ENCODE measurements at regions not wholly inside any gene's neighbourhood (a gene's known extent, or its start where the extent isn't known, plus 50 kb on each side); places are given as distances from the start of the nearest gene placed in this dataset.

- TF ChIP-seq SUPT20H (IDR thresholded peaks at IDR 0.05; ENCODE audit: borderline replicate concordance, control insufficient read depth, low read depth, low read length) (no peak), TAF1 (IDR thresholded peaks at IDR 0.05; ENCODE audit: borderline replicate concordance, low read depth, low read length) (no peak), JUNB (IDR thresholded peaks at IDR 0.05) (no peak)
Observed at GRCh38 chr16:87552072-87552718, 50.1 kb upstream of the JPH3 start (continued).

GRCh38 chr16:87551487-87551886, 50.8 kb upstream of the JPH3 start:
- no peak for ATAC-seq
- POLR2A ChIA-PET = no interaction called here
- H3K9me3 ChIP-seq (replicated peaks; ENCODE audit: control insufficient read depth, insufficient read depth, low read length) = no peaks in the 10 kb centered on the region; the same call in 2 of the 3 replicates
- no peak overlapping the region for H3K4me3 ChIP-seq
- H3K79me2 ChIP-seq (ENCODE audit: control insufficient read depth, insufficient read depth, low read length) = no peaks in the 10 kb centered on the region
- FAIRE-seq = no peak
- H3K36me3 ChIP-seq (ENCODE audit: control insufficient read depth in 2 of 2, insufficient read depth in 2 of 2, low read length in 1 of 2) = no peaks in the 10 kb centered on the region
- WGBS (ENCODE audit: insufficient coverage, insufficient replicate concordance, low lambda C conversion rate, missing lambda C conversion rate) = 17% methylated on average over 5 of the region's 5 CpGs
- DNase-seq (ENCODE audit: low read depth, low spot score) = no peak
- no peak overlapping the region for H3K4me2 ChIP-seq (ENCODE audit: control insufficient read depth, insufficient read depth)
- no peaks in the 10 kb centered on the region for H3K4me1 ChIP-seq (ENCODE audit: control insufficient read depth, insufficient read depth, low read length)
- H4K20me1 ChIP-seq (ENCODE audit: control insufficient read depth, insufficient read depth) = no peaks in the 10 kb centered on the region
- no peak overlapping the region for H3K9ac ChIP-seq (ENCODE audit: control insufficient read depth, insufficient read depth, low read length)
- TF ChIP-seq, protein P1, sequence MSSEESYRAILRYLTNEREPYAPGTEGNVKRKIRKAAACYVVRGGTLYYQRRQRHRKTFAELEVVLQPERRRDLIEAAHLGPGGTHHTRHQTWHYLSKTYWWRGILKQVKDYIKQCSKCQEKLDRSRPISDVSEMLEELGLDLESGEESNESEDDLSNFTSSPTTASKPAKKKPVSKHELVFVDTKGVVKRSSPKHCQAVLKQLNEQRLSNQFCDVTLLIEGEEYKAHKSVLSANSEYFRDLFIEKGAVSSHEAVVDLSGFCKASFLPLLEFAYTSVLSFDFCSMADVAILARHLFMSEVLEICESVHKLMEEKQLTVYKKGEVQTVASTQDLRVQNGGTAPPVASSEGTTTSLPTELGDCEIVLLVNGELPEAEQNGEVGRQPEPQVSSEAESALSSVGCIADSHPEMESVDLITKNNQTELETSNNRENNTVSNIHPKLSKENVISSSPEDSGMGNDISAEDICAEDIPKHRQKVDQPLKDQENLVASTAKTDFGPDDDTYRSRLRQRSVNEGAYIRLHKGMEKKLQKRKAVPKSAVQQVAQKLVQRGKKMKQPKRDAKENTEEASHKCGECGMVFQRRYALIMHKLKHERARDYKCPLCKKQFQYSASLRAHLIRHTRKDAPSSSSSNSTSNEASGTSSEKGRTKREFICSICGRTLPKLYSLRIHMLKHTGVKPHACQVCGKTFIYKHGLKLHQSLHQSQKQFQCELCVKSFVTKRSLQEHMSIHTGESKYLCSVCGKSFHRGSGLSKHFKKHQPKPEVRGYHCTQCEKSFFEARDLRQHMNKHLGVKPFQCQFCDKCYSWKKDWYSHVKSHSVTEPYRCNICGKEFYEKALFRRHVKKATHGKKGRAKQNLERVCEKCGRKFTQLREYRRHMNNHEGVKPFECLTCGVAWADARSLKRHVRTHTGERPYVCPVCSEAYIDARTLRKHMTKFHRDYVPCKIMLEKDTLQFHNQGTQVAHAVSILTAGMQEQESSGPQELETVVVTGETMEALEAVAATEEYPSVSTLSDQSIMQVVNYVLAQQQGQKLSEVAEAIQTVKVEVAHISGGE (CRISPR knock-in tag; IDR thresholded peaks at IDR 0.05) = no peak
- TF ChIP-seq NFIC (IDR thresholded peaks at IDR 0.05; ENCODE audit: low read depth, low read length) (no peak), PBX3 (IDR thresholded peaks at IDR 0.05; ENCODE audit: insufficient replicate concordance, low read depth, low read length) (no peak), YY1 (IDR thresholded peaks at IDR 0.05; ENCODE audit: low read depth, low read length) (no peak), E4F1 (IDR thresholded peaks at IDR 0.05; ENCODE audit: borderline replicate concordance, partially characterized antibody) (no peak), SMC3 (IDR thresholded peaks at IDR 0.05; ENCODE audit: borderline replicate concordance, low read length) (no peak)
- TF ChIP-seq, protein P2, sequence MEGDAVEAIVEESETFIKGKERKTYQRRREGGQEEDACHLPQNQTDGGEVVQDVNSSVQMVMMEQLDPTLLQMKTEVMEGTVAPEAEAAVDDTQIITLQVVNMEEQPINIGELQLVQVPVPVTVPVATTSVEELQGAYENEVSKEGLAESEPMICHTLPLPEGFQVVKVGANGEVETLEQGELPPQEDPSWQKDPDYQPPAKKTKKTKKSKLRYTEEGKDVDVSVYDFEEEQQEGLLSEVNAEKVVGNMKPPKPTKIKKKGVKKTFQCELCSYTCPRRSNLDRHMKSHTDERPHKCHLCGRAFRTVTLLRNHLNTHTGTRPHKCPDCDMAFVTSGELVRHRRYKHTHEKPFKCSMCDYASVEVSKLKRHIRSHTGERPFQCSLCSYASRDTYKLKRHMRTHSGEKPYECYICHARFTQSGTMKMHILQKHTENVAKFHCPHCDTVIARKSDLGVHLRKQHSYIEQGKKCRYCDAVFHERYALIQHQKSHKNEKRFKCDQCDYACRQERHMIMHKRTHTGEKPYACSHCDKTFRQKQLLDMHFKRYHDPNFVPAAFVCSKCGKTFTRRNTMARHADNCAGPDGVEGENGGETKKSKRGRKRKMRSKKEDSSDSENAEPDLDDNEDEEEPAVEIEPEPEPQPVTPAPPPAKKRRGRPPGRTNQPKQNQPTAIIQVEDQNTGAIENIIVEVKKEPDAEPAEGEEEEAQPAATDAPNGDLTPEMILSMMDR (IDR thresholded peaks at IDR 0.05 in 2 of 3, conservative IDR thresholded peaks at IDR 0.05 in 1 of 3; ENCODE audit: control insufficient read depth in 2 of 3, extremely low read depth in 1 of 3, insufficient read depth in 1 of 3, low read depth in 3 of 3, low read length in 3 of 3) = no peak
- no peak overlapping the region for H2AFZ ChIP-seq (ENCODE audit: control insufficient read depth, low read depth, low read length)
- SMC1A ChIA-PET (ENCODE audit: uncharacterized antibody, unreplicated experiment) = no interaction called here
- no peak overlapping the region for H3K27ac ChIP-seq (ENCODE audit: control insufficient read depth, insufficient read depth)
- CTCF ChIA-PET = interaction anchor here (1.1 to 1.6 kb wide), 4 partner anchors 85 to 223 kb away, joined by 3 to 6 read pairs (median 5); no protein-coding TSS in a partner anchor
- H3K27me3 ChIP-seq (replicated peaks in 1 of 2; ENCODE audit: control insufficient read depth in 2 of 2, insufficient read depth in 2 of 2, low read length in 1 of 2) = no peaks in the 10 kb centered on the region; a peak in 1 of 4 replicates
- in situ Hi-C loops (cut with MboI) (loop anchor here (10.0 kb wide), 1 partner anchor 323 kb away; no protein-coding TSS in a partner anchor), intact Hi-C loops (cut with micrococcal nuclease; ENCODE audit: unreplicated experiment) (loop anchor here (10.0 kb wide), 1 partner anchor 213 kb away; the partner anchor contains the start of gene KLHDC4)
- BruUV-seq (replicated peaks) = no TSS peak
- RAD21 ChIA-PET (ENCODE audit: unreplicated experiment) = no interaction called here
